HepG2 (cell line): ENCODE measurements at regions not wholly inside any gene's neighbourhood (a gene's known extent, or its start where the extent isn't known, plus 50 kb on each side); places are given as distances from the start of the nearest gene placed in this dataset.

ENCODE experiments used
- ATAC-seq: fragments of 200-7000 bp; cut with Tn5 transposase; 3 replicates; pipeline ENCODE4 v1.9.1; 2020; ENCODE audit warnings: mild to moderate bottlenecking, moderate library complexity
- BruUV-seq: library from RNA; stranded (reverse); fragments of 400-500 nt; replicated peaks from 2 replicates; lab custom pipeline; 2021; lab: Mats Ljungman, UMichigan
- CTCF ChIA-PET: fragments of 300-600 bp; formaldehyde crosslinking; extraction: SDS; loops from one replicate; lab custom pipeline; 2021; ENCODE audit warnings: low total read pairs, inconsistent platforms, low intra/inter-chr PET ratio; lab: Yijun Ruan, JAX
- POLR2A ChIA-PET: fragments of 350-600 bp; sonication (Branson Sonifier 250); formaldehyde crosslinking; loops from one replicate; lab custom pipeline; 2020; ENCODE audit warnings: antibody characterized with exemption, inconsistent platforms; lab: Yijun Ruan, JAX
- DNase-seq: peaks from one replicate; pipeline ENCODE4 v3.0.0-alpha.2; 2015; ENCODE audit warnings: low spot score
- FAIRE-seq: peaks from 3 replicates; lab custom pipeline; 2011; peaks lifted over from hg19 to GRCh38; lab: Jason Lieb, UNC
- H2AFZ ChIP-seq: one replicate; pipeline ENCODE4 v1.6.1; 2011; ENCODE audit warnings: low read length, inconsistent platforms
- H3K27ac ChIP-seq: fragments of 300-600 bp; 3 replicates; pipeline ENCODE4 v1.8.0; 2011; ENCODE audit warnings: mixed run types, mild to moderate bottlenecking, mixed read lengths, low read length, inconsistent platforms; ENCODE audit not compliant: insufficient read depth; ENCODE audit errors: extremely low read length
- H3K27me3 ChIP-seq, 2 experiments: fragments of 200-600 bp in 1 of 2; 2 replicates in 1 of 2; 3 replicates in 1 of 2; pipeline versions ENCODE4 v1.6.0 to v1.8.0; 2011; ENCODE audit warnings: low read length in 2 of 2, mild to moderate bottlenecking in 2 of 2, moderate library complexity in 2 of 2, inconsistent platforms in 1 of 2; ENCODE audit not compliant: insufficient read depth in 2 of 2, control insufficient read depth in 1 of 2
- H3K36me3 ChIP-seq, 2 experiments: fragments of 200-600 bp in 1 of 2; replicated peaks in 1 of 2; 2 replicates in 1 of 2; 3 replicates in 1 of 2; pipeline versions ENCODE4 v1.5.1 to v1.8.0; 2011; ENCODE audit warnings: low read length in 2 of 2, inconsistent platforms in 1 of 2; ENCODE audit not compliant: insufficient read depth in 2 of 2, control insufficient read depth in 1 of 2
- H3K4me1 ChIP-seq: 2 replicates; pipeline ENCODE4 v1.5.1; 2012; ENCODE audit warnings: low read length, inconsistent platforms; ENCODE audit not compliant: insufficient read depth
- H3K4me2 ChIP-seq: 2 replicates; pipeline ENCODE4 v1.6.0; 2011; ENCODE audit warnings: low read depth, low read length, inconsistent platforms
- H3K4me3 ChIP-seq, 3 experiments: fragments of 200-600 bp in 1 of 3; sonication (generic), shearing (Covaris generic) in 1 of 3; replicated peaks in 1 of 3; 2 replicates each; pipeline ENCODE4 v1.5.1; 2011 to 2016; ENCODE audit warnings: low read length in 3 of 3, inconsistent platforms in 2 of 3, low read depth in 2 of 3, mild to moderate bottlenecking in 2 of 3, control low read depth in 1 of 3, mixed read lengths in 1 of 3; ENCODE audit not compliant: insufficient read depth in 1 of 3
- H3K79me2 ChIP-seq: one replicate; pipeline ENCODE4 v1.6.1; 2011; ENCODE audit warnings: low read length, inconsistent platforms; ENCODE audit not compliant: insufficient read depth
- H3K9ac ChIP-seq: 2 replicates; pipeline ENCODE4 v1.6.0; 2011; ENCODE audit warnings: mild to moderate bottlenecking, low read depth, low read length, inconsistent platforms; ENCODE audit not compliant: insufficient read depth
- H3K9me3 ChIP-seq: 2 replicates; pipeline ENCODE4 v1.5.1; 2012; ENCODE audit warnings: mild to moderate bottlenecking, low read length
- H4K20me1 ChIP-seq: 2 replicates; pipeline ENCODE4 v1.6.0; 2011; ENCODE audit warnings: inconsistent platforms, mild to moderate bottlenecking, low read length, moderate library complexity; ENCODE audit not compliant: insufficient read depth
- CCAR2 ChIP-seq: fragments of 200-400 bp; formaldehyde crosslinking; optimal IDR thresholded peaks from 2 replicates; pipeline ENCODE3; 2018; ENCODE audit warnings: low read depth, mild to moderate bottlenecking, low read length, moderate library complexity
- FOSL1 ChIP-seq: sonication (generic); formaldehyde crosslinking; IDR thresholded peaks from 2 replicates; pipeline ENCODE4 v1.9.0; 2021; ENCODE audit warnings: missing genetic modification reagents, borderline replicate concordance
- GABPA ChIP-seq, 2 experiments: IDR thresholded peaks; 2 replicates each; pipeline ENCODE4 v1.6.1; 2011 to 2016; ENCODE audit warnings: low read depth in 2 of 2, low read length in 1 of 2, missing biosample characterization in 1 of 2, missing genetic modification characterization in 1 of 2
- GMEB2 ChIP-seq: IDR thresholded peaks from 2 replicates; pipeline ENCODE4 v1.6.1; 2016; ENCODE audit warnings: missing biosample characterization, missing genetic modification reagents, low read depth
- NFKB2 ChIP-seq: sonication (generic); formaldehyde crosslinking; IDR thresholded peaks from 2 replicates; pipeline ENCODE4 v1.4.0; 2020; ENCODE audit warnings: missing genetic modification reagents, borderline replicate concordance
- RFXAP ChIP-seq: sonication (generic); formaldehyde crosslinking; IDR thresholded peaks from 2 replicates; pipeline ENCODE4 v1.4.0; 2020; ENCODE audit warnings: missing genetic modification reagents, borderline replicate concordance
- SNAI1 ChIP-seq: sonication (generic); formaldehyde crosslinking; IDR thresholded peaks from 2 replicates; pipeline ENCODE4 v1.5.0; 2020; ENCODE audit warnings: mild to moderate bottlenecking, missing genetic modification reagents, borderline replicate concordance
- STAG1 ChIP-seq: sonication (generic); formaldehyde crosslinking; IDR thresholded peaks from 2 replicates; pipeline ENCODE4 v1.4.0; 2020; ENCODE audit warnings: missing genetic modification reagents
- ZNF260 ChIP-seq: sonication (generic); formaldehyde crosslinking; IDR thresholded peaks from 2 replicates; pipeline ENCODE4 v1.4.0; 2020; ENCODE audit warnings: missing genetic modification reagents, low read depth, mild to moderate bottlenecking, borderline replicate concordance
- ZNF263 ChIP-seq: sonication (generic); formaldehyde crosslinking; IDR thresholded peaks from 2 replicates; pipeline ENCODE4 v1.4.0; 2020; ENCODE audit warnings: missing genetic modification reagents
- ZNF44 ChIP-seq: sonication (generic); formaldehyde crosslinking; IDR thresholded peaks from 2 replicates; pipeline ENCODE4 v1.5.1; 2020; ENCODE audit warnings: mild to moderate bottlenecking, missing genetic modification reagents
- ZNF670 ChIP-seq: sonication (generic); formaldehyde crosslinking; IDR thresholded peaks from 2 replicates; pipeline ENCODE4 v1.8.0; 2022; ENCODE audit warnings: mild to moderate bottlenecking, missing genetic modification reagents, borderline replicate concordance
- ZNF672 ChIP-seq: sonication (generic); formaldehyde crosslinking; IDR thresholded peaks from 2 replicates; pipeline ENCODE4 v1.8.1; 2022; ENCODE audit warnings: missing genetic modification reagents
- ZNF740 ChIP-seq: sonication (generic); formaldehyde crosslinking; IDR thresholded peaks from 2 replicates; pipeline ENCODE4 v1.4.0; 2020; ENCODE audit warnings: missing genetic modification reagents
- ZNF781 ChIP-seq: sonication (generic); formaldehyde crosslinking; IDR thresholded peaks from 2 replicates; pipeline ENCODE4 v1.5.1; 2020; ENCODE audit warnings: borderline replicate concordance, mild to moderate bottlenecking, missing genetic modification reagents; ENCODE audit errors: not compliant biosample characterization
- WGBS: methylation state at CpG from one replicate; pipeline ENCODE4 v1.1.6; 2017; ENCODE audit warnings: low lambda C conversion rate; 5-methylcytosine and 5-hydroxymethylcytosine counted together
- in situ Hi-C: cut with HindIII; loops from 2 replicates; pipeline ENCODE4 v1.10.0; 2017; ENCODE audit warnings: low pct_unique_long_range_greater_than_20kb; ENCODE audit not compliant: extremely low pct_ligation_motif_present
- intact Hi-C: fragments of 100-400 bp; cut with micrococcal nuclease; formaldehyde crosslinking; loops from one replicate; pipeline ENCODE4 v1.10.0; 2022; ENCODE audit not compliant: unreplicated experiment
- TF ChIP-seq, protein P1 (sequence below): sonication (generic); formaldehyde crosslinking; IDR thresholded peaks from 2 replicates; pipeline ENCODE4 v1.4.0; 2020; ENCODE audit warnings: missing genetic modification reagents

DNA sequence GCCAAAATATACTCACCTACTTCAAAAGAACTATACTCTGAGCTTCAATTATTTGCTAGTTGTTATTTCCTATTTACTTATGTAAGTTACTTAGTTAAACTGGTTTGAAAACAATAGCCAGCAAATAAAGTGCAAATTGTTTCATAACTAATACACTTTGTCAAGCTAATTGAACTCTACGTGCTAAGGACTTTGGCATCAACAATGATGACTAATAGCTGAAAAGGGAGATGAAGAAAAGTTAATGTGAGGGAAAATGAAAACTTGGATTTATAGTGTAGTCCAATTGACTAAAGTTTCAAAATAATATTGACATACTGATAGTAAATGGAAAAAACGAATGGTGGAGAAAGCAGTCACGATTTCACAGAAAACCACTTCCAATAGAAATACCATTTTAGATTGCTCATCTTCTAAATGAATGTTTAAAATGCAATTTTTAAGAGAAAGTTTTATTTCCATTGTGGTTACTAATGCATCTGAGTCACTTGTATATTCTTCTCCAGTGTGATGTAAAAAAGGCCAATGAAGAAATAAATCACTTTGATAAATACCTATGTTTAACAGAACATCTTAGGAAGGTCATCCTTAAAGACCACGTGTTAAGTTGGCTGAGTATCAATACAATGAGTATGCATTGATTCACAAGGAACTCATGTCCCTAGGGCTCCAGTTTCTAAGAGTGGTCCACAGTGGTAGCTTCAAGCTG is 455.2 kb downstream of the LTN1 start:
- DNase-seq: no peak
- Histone ChIP-seq H4K20me1 (no peaks in the 10 kb centered on the region), H3K27me3 (no peaks in the 10 kb centered on the region), H2AFZ (no peak overlapping the region), H3K79me2 (no peaks in the 10 kb centered on the region), H3K4me3 (no peak overlapping the region), H3K9me3 (peaks cover 2% of the 10 kb centered on the region; the same call in 1 of the 2 replicates), H3K9ac (no peak overlapping the region), H3K4me2 (no peak overlapping the region), H3K36me3 (no peaks in the 10 kb centered on the region), H3K4me1 (no peaks in the 10 kb centered on the region), H3K27ac (no peak overlapping the region)
- ChIA-PET CTCF (no interaction called here), POLR2A (no interaction called here)
- no peak for FAIRE-seq
- intact Hi-C loops (no loop called here), in situ Hi-C loops (no loop called here)
- TF ChIP-seq ZNF740 (CRISPR knock-in tag) (no peak), GABPA (IDR thresholded peaks at IDR 0.05; ENCODE audit: low read depth, low read length) (no peak), GABPA (CRISPR knock-in tag; IDR thresholded peaks at IDR 0.05; ENCODE audit: low read depth) (no peak), ZNF781 (CRISPR knock-in tag) (no peak), RFXAP (CRISPR knock-in tag) (no peak), ZNF670 (no peak), ZNF260 (CRISPR knock-in tag) (no peak), CCAR2 (no peak), SNAI1 (CRISPR knock-in tag) (no peak), ZNF263 (no peak), GMEB2 (CRISPR knock-in tag) (no peak), NFKB2 (no peak), ZNF44 (CRISPR knock-in tag) (no peak), ZNF672 (no peak), STAG1 (CRISPR knock-in tag) (no peak), FOSL1 (CRISPR knock-in tag) (no peak)
- TF ChIP-seq, protein P1, sequence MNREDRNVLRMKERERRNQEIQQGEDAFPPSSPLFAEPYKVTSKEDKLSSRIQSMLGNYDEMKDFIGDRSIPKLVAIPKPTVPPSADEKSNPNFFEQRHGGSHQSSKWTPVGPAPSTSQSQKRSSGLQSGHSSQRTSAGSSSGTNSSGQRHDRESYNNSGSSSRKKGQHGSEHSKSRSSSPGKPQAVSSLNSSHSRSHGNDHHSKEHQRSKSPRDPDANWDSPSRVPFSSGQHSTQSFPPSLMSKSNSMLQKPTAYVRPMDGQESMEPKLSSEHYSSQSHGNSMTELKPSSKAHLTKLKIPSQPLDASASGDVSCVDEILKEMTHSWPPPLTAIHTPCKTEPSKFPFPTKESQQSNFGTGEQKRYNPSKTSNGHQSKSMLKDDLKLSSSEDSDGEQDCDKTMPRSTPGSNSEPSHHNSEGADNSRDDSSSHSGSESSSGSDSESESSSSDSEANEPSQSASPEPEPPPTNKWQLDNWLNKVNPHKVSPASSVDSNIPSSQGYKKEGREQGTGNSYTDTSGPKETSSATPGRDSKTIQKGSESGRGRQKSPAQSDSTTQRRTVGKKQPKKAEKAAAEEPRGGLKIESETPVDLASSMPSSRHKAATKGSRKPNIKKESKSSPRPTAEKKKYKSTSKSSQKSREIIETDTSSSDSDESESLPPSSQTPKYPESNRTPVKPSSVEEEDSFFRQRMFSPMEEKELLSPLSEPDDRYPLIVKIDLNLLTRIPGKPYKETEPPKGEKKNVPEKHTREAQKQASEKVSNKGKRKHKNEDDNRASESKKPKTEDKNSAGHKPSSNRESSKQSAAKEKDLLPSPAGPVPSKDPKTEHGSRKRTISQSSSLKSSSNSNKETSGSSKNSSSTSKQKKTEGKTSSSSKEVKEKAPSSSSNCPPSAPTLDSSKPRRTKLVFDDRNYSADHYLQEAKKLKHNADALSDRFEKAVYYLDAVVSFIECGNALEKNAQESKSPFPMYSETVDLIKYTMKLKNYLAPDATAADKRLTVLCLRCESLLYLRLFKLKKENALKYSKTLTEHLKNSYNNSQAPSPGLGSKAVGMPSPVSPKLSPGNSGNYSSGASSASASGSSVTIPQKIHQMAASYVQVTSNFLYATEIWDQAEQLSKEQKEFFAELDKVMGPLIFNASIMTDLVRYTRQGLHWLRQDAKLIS (CRISPR knock-in tag): no peak
- ATAC-seq: no peak
- no TSS peak for BruUV-seq
- WGBS: 10% methylated on average over 4 of the region's 4 CpGs
